Psoas muscle (tissue), 7 donors: ENCODE measurements at regions not wholly inside any gene's neighbourhood (a gene's known extent, or its start where the extent isn't known, plus 50 kb on each side); places are given as distances from the start of the nearest gene placed in this dataset.

Experiments used
- ATAC-seq, 4 donors: fragments of 200-7000 bp; cut with Tn5 transposase; one replicate each; pipeline ENCODE4 v1.9.1; 2020; ENCODE audit warnings: moderate library complexity in 3 of 4, mild to moderate bottlenecking in 2 of 4
- DNase-seq, 2 donors: peaks; one replicate each; pipeline ENCODE4 v3.0.0-alpha.2; 2020
- H3K27ac ChIP-seq: fragments of 200-600 bp; one replicate; pipeline ENCODE4 v1.8.0; 2022
- H3K27me3 ChIP-seq, 3 donors: fragments of 200-600 bp in 1 of 3; one replicate each; pipeline versions ENCODE4 v1.6.1 to v1.8.0; 2013 to 2022; ENCODE audit warnings: low read length in 2 of 3, mild to moderate bottlenecking in 2 of 3, moderate library complexity in 1 of 3; ENCODE audit not compliant: insufficient read depth in 3 of 3
- H3K36me3 ChIP-seq, 2 donors: fragments of 200-600 bp in 1 of 2; one replicate each; pipeline versions ENCODE4 v1.6.1 to v1.8.0; 2013 to 2022; ENCODE audit warnings: low read depth in 1 of 2, mild to moderate bottlenecking in 1 of 2, moderate library complexity in 1 of 2; ENCODE audit not compliant: insufficient read depth in 1 of 2
- H3K4me1 ChIP-seq: fragments of 200-600 bp; one replicate; pipeline ENCODE4 v1.8.0; 2022
- H3K4me3 ChIP-seq: fragments of 200-600 bp; one replicate; pipeline ENCODE4 v1.8.0; 2022; ENCODE audit warnings: mild to moderate bottlenecking
- H3K9me3 ChIP-seq: fragments of 200-600 bp; one replicate; pipeline ENCODE4 v1.8.0; 2022
- WGBS, 3 donors: extraction: QIAGEN DNeasy Blood & Tissue Kit; methylation state at CpG; one replicate each; pipeline versions ENCODE4 v1.1.6 to v1.1.7; 2013; 5-methylcytosine and 5-hydroxymethylcytosine counted together
- intact Hi-C, 2 donors: fragments of 100-400 bp; cut with DNase I; formaldehyde crosslinking; loops; one replicate each; pipeline versions ENCODE4 v1.11.0 to v1.14.2; 2022
- TF ChIP-seq, protein P1 (sequence below): fragments of 200-600 bp; IDR thresholded peaks from one replicate; pipeline ENCODE4 v1.8.0; 2022; ENCODE audit warnings: antibody characterized with exemption
- donor health status: healthy with polysubstance abuse.
- donor health status: DM: no; HTN: no; CAD: no; lungs with moderate emphysema.
- donor health status: Bipolar disorder and iron deficiency.
- donor health status: healthy.
- donor health status: DM: yes; HTN: yes; CAD: no.
- donor health status: DM: no; HTN: no; CAD: no.
- donor health status: DM: yes; HTN: yes; CAD: no.

DNA sequence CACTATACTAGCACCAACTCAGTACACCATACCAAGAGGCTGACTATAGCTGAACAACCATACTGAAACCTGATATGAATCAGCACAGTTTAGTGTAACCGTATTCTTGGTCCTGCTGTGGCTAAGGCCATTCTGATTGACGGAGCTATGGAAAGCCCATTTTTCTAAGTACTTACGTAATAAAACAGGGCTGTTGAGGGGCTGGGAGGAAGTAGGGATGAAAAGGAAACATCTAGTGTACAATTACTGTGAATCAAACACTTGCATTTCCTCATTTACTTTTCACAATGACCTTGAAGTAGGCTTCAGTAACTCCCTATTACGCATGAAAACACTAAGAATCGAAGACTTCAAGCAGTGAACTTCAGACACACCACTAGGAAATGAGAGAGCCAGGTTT is 198.2 kb downstream of the BTG1 start:
- Histone ChIP-seq H3K4me1 (no peaks in the 10 kb centered on the region), H3K36me3 (no peaks in the 10 kb centered on the region), H3K27me3 (no peaks in the 10 kb centered on the region), H3K9me3 (no peaks in the 10 kb centered on the region), H3K4me3 (no peak overlapping the region), H3K27ac (no peak overlapping the region)
- intact Hi-C loops = no loop called here
- WGBS, 3 donors = 89 to 91% (median 90%) methylated on average over 5 of the region's 5 CpGs
- DNase-seq (no peak), ATAC-seq (no peak)
- TF ChIP-seq, protein P1, sequence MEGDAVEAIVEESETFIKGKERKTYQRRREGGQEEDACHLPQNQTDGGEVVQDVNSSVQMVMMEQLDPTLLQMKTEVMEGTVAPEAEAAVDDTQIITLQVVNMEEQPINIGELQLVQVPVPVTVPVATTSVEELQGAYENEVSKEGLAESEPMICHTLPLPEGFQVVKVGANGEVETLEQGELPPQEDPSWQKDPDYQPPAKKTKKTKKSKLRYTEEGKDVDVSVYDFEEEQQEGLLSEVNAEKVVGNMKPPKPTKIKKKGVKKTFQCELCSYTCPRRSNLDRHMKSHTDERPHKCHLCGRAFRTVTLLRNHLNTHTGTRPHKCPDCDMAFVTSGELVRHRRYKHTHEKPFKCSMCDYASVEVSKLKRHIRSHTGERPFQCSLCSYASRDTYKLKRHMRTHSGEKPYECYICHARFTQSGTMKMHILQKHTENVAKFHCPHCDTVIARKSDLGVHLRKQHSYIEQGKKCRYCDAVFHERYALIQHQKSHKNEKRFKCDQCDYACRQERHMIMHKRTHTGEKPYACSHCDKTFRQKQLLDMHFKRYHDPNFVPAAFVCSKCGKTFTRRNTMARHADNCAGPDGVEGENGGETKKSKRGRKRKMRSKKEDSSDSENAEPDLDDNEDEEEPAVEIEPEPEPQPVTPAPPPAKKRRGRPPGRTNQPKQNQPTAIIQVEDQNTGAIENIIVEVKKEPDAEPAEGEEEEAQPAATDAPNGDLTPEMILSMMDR = no peak

DNA sequence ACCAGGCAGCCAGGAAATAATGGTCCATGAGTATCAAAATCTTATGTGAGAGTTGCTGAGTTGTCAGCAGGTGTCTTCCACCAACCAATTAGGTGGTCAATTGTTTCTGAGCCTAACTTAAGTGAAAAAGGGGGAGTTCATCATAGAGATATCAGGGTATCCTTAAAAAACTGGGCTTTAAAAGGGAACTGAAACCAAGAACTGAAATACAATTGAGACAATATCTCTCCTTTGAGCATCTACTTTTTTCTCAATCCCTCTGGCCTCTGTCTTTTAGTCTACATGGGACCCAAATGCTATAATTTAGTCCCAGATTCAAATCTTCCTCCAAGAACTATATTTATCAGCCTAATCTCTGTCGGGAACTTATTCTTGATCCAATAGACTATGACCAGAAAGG is 201.0 kb downstream of the BTG1 start:
- Histone ChIP-seq H3K27me3 (no peaks in the 10 kb centered on the region), H3K4me1 (no peaks in the 10 kb centered on the region), H3K9me3 (peaks cover 2% of the 10 kb centered on the region), H3K4me3 (no peak overlapping the region), H3K27ac (no peak overlapping the region), H3K36me3 (no peaks in the 10 kb centered on the region)
- DNase-seq (no peak), ATAC-seq (no peak)
- intact Hi-C loops = no loop called here
- WGBS, 3 donors = 31 to 39% (median 32%) methylated on average over 1 of the region's 1 CpG
- TF ChIP-seq, protein P1 = no peak

DNA sequence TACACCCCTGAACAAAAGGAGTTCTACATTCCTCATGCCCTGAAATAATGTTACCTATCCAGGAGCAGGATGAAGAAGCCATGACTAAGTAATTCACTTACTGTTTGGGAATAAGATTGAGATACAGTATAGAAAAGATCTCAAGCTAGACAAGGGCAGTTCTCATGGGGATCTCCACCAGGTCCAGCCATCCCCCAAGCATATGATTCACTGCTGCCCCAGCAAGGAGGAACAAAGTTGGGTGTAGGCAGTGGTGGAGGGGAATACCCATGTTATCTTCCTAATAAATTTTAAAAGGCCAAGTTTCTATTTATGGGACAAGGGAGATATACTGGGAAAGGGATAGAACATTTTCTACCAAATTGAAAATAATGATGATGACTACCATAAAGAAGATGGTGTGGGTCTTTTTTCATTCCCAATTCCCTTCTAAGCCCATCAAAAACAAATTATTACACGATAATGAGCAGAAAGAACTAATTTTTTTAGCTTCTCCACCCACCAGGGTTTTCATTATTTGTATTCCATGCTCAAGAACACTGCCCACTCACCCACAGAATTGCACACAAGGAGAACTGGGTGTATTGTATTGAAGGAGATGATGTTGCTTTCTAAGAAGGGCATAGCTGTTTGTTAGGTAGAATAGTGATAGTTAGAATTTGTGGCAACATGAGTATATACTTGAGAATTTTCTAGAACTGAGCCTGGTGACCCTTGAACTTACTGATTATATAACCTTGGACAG is 204.6 kb downstream of the BTG1 start:
- 63 to 90% (median 68%) methylated on average over 1 of the region's 1 CpG for WGBS, 3 donors
- DNase-seq (no peak), ATAC-seq (no peak)
- Histone ChIP-seq H3K9me3 (peaks cover 2% of the 10 kb centered on the region), H3K36me3 (no peaks in the 10 kb centered on the region), H3K27me3 (no peaks in the 10 kb centered on the region), H3K27ac (no peak overlapping the region), H3K4me1 (no peaks in the 10 kb centered on the region), H3K4me3 (no peak overlapping the region)
- TF ChIP-seq, protein P1 = no peak
- intact Hi-C loops = no loop called here

DNA sequence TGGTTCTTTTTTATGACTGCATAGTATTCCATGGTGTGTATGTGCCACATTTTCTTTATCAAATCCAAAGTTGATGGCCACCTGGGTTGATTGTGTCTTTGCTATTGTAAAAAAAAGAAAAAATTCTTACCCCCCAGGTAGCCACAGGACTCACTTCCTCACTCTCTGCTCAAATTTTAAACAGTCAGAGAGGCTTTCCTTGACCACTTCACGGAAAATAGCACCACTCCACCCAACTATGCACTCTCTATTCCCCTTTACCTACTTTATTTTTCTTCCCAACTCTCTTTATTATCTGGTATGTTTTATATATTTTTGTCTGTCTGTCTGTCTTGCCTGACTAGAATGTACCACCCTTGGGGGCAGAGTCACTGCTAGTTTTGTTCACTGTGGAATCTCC is 205.3 kb downstream of the BTG1 start:
- WGBS, 3 donors = 94 to 100% (median 96%) methylated on average over 1 of the region's 1 CpG
- Histone ChIP-seq H3K27ac (no peak overlapping the region), H3K9me3 (peaks cover 2% of the 10 kb centered on the region), H3K27me3 (no peaks in the 10 kb centered on the region), H3K4me3 (no peak overlapping the region), H3K4me1 (no peaks in the 10 kb centered on the region), H3K36me3 (no peaks in the 10 kb centered on the region)
- DNase-seq (no peak), ATAC-seq (no peak)
- TF ChIP-seq, protein P1 = no peak
- intact Hi-C loops = no loop called here

DNA sequence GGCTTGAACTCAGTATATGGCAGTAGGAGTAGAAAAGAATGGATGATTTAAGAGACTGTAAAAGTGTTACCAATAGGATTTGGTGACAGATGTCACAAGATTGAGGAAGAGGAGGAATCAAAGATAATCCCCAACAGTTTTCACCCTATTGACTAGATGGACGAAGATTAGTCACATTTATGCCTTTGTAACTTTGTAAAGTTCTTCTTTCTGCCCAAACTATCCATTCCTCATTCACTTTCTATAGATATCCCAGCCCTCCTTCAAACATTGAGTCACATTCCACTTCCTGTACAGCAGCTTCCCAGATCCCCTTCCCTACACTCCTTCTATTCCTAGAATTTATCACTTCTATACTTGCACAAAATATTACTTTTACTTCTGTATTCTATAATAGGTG is 207.9 kb downstream of the BTG1 start:
- ATAC-seq (no peak), DNase-seq (no peak)
- no peaks in the 10 kb centered on the region for H3K27me3 ChIP-seq
- TF ChIP-seq, protein P1 = no peak
- no peaks in the 10 kb centered on the region for H3K36me3 ChIP-seq
- no peak overlapping the region for H3K4me3 ChIP-seq
- H3K27ac ChIP-seq = no peak overlapping the region
- intact Hi-C loops = no loop called here
- WGBS, 3 donors = 86 to 98% (median 95%) methylated on average over 1 of the region's 1 CpG
- peaks cover 2% of the 10 kb centered on the region for H3K9me3 ChIP-seq
- H3K4me1 ChIP-seq = no peaks in the 10 kb centered on the region
